ENCODE measurements at regions not wholly inside any gene's neighbourhood (a gene's known extent, or its start where the extent isn't known, plus 50 kb on each side); places are given as distances from the start of the nearest gene placed in this dataset.

DNA sequence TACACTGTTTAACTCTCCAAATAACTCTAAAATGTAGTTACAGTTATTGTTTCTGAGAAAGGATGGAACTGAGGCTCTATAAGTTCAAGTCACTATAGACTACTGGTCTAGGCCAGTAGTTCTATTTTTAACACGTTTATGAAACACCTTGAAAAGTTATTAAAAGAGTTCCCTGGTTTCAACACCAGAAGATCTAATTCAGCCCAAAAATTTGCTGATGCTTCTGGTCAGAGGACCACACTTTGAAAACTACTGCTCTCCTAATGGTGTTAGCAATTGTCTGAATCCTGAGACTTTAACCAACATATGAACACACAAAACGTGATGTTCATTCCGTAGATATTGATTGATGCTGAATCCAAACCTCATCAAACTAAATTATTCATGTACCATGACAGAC lies 658.6 kb upstream of the STEAP1 start:
- TF ChIP-seq, protein P1, sequence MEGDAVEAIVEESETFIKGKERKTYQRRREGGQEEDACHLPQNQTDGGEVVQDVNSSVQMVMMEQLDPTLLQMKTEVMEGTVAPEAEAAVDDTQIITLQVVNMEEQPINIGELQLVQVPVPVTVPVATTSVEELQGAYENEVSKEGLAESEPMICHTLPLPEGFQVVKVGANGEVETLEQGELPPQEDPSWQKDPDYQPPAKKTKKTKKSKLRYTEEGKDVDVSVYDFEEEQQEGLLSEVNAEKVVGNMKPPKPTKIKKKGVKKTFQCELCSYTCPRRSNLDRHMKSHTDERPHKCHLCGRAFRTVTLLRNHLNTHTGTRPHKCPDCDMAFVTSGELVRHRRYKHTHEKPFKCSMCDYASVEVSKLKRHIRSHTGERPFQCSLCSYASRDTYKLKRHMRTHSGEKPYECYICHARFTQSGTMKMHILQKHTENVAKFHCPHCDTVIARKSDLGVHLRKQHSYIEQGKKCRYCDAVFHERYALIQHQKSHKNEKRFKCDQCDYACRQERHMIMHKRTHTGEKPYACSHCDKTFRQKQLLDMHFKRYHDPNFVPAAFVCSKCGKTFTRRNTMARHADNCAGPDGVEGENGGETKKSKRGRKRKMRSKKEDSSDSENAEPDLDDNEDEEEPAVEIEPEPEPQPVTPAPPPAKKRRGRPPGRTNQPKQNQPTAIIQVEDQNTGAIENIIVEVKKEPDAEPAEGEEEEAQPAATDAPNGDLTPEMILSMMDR (IDR thresholded peaks at IDR 0.05; ENCODE audit: extremely low read depth, missing control alignments), result no peak
- DNase-seq (ENCODE audit: low spot score), result no peak

DNA sequence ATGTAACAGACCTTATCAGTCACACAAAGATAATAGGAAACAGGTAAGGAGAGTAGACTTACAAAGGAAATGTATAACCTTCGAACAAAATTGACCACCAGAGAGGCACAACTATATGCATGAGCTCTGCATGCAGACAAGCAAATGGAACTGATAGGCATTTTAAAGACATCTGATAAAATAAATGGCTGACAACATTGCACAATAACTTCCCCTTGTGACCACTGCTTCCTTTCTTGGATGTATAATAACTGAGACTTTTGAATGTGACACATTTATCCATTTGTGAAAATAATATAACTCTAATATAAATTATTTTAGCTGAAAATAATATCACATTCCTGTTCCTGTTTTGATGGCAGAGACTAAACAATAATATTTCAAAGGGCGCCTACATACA lies 654.2 kb upstream of the STEAP1 start:
- TF ChIP-seq, protein P1 (IDR thresholded peaks at IDR 0.05; ENCODE audit: extremely low read depth, missing control alignments), result no peak
- DNase-seq (ENCODE audit: low spot score), result no peak

DNA sequence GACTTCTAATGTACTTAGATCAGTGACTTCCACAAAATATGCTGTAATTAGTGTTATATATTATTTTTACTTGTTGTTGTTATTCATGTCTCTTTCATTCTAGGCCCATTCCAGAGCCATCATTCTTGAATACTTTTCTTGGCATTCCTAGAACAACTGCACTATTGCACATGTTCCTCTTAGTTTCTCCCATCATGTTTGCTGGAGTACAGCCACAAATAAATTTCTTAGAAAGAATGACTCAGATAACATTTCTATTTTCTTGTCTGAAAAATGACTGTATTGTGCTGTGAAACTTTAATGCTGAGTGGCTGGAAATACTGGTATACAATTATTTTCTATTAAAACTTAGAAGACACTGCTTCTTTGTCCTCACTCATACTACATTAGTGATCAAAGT lies 651.0 kb upstream of the STEAP1 start:
- TF ChIP-seq, protein P1 (IDR thresholded peaks at IDR 0.05; ENCODE audit: extremely low read depth, missing control alignments), result no peak
- no peak for DNase-seq (ENCODE audit: low spot score)

DNA sequence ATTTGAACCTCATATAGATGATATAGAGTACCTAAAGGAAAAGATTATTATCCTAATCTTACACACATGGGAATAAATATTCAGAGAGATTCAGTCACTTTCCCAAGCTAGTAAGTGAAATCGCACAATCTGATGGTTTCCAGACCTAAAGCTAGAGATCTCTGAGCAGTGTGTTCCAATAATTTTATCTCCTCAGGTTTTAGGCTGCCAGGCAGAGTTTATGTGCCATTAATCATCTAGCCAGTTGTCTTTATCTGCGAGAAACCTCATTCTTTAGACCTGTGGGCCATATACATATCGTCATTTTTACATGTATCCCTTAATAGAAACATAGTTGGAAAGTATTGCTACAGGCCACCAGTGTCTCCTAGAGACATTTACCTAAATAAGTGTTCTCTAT lies 647.2 kb upstream of the STEAP1 start:
- TF ChIP-seq, protein P1 (IDR thresholded peaks at IDR 0.05; ENCODE audit: extremely low read depth, missing control alignments), result no peak

DNA sequence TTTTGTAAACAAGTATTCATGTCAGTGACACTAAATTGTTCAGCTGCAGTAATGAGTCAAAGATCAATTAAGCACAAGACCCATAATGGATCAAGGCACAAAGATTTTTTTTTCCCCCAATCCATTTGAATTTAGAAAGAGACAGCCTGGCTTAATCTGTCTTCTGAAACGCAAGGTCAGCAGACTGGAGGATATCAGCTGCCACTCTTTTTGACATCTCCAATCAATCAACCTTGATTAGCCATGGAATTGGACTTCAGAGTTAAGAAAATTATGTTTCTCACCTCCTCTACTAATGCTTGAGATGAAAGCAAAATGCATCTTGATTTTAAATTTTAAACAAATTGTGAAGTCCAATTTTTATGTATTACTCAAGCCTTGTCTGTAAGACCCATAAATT lies 642.4 kb upstream of the STEAP1 start:
- DNase-seq (ENCODE audit: low spot score), result no peak
- TF ChIP-seq, protein P1 (IDR thresholded peaks at IDR 0.05; ENCODE audit: extremely low read depth, missing control alignments), result no peak

More for the DNA sequence above, 647.2 kb upstream of the STEAP1 start:
- DNase-seq (ENCODE audit: low spot score), result no peak

DNA sequence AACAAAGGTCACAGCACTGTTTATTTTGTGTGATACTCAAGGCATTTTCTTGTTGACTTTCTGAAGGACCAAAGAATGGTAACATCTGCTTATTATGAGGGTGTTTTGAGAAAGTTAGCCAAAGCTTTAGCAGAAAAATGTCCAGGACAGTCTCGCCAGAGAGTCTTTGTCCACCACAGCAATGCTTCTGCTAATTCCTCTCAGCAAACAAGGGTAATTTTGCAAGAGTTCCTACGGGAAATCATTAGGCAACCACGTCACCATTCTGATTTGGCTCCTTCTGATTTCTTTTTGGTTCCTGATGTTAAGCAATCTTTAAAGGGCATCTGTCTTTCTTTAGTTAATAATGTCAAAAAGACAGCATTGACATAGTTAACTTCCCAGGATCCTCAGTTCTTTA lies 639.3 kb upstream of the STEAP1 start:
- TF ChIP-seq, protein P1 (IDR thresholded peaks at IDR 0.05; ENCODE audit: extremely low read depth, missing control alignments), result no peak
- no peak for DNase-seq (ENCODE audit: low spot score)

DNA sequence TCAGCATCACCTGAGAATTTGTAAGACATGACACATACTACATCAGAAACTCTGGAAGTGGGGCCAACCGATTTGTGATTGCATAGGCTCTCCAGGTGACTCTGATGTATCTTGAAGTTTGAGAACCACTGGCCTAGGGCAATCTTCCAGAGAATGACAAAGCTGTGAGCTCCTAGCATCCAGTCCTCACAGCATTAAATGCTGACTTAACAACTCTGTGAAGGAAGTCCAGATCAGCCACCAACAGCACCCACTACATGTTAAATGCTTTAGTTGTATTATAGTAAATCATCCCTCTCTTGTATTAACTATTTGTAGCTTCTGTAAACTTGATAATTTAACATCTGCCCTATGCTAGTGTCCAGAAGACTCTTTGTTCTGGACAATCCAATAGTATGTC lies 636.5 kb upstream of the STEAP1 start:
- DNase-seq (ENCODE audit: low spot score), result no peak
- TF ChIP-seq, protein P1 (IDR thresholded peaks at IDR 0.05; ENCODE audit: extremely low read depth, missing control alignments), result no peak

Data from GM20000 (cell line).